ENCODE measurements at regions not wholly inside any gene's neighbourhood (a gene's known extent, or its start where the extent isn't known, plus 50 kb on each side); places are given as distances from the start of the nearest gene placed in this dataset.
"Not testable (repeated sequence)": the region's sequence is repeated elsewhere in the genome, so short reads cannot be mapped to it uniquely, and the experiment has no call there.

GRCh38 chr2:109047569-109047968, 58.5 kb upstream of the EDAR start:
- not testable (repeated sequence) for DNase-seq

- no peak for DNase-seq
Observed at GRCh38 chr2:109046925-109047508, 58.0 kb upstream of the EDAR start.

DNA sequence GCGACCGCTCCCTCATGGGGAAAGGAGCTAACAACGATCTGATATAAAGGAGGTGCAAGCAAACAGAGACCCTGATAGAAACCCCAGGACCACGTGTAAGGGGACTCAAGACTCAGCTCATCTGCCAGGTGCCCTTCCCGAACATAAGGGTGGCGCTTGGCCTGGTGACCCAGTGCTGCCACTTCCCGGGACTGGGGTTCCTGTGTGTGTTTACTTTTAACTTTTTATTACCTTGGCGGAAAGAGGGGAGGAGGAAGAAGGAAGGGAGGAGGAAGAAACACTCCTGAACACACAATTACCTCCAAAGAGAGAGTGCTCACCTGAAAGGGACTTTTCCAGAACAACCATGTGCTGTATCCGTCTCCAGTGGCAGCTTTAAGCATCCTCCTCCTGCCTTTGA, 56.5 kb upstream of the EDAR start:
- no peak for DNase-seq

GRCh38 chr2:109038992-109039391, 50.0 kb upstream of the EDAR start:
- DNase-seq, result no peak

All from NCI-H2081 (cell line).